ENCODE measurements at regions not wholly inside any gene's neighbourhood (a gene's known extent, or its start where the extent isn't known, plus 50 kb on each side); places are given as distances from the start of the nearest gene placed in this dataset.

DNA sequence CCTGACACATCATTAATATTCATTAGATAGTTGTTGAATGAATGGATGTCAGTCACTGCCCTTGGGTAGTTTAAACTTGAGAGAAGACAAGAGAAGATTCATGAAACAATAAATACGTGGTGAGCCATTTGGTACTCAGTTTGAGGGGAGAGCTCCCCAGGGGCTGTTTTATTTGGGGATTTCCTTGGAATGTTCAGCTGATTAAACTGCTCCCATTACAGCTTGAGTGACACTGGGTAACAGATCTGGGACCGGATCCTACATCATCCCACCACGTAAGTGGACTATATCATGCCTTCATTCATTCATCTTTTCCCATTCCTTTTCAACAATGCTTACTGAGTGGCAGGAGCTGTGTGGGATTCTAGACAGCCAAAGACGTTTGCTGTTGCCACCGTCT lies 162.0 kb downstream of the FAT3 start:
- TF ChIP-seq EZH2 (IDR thresholded peaks at IDR 0.05; ENCODE audit: borderline replicate concordance, low read depth, low read length, severe bottlenecking): no peak
- TF ChIP-seq, protein P1, sequence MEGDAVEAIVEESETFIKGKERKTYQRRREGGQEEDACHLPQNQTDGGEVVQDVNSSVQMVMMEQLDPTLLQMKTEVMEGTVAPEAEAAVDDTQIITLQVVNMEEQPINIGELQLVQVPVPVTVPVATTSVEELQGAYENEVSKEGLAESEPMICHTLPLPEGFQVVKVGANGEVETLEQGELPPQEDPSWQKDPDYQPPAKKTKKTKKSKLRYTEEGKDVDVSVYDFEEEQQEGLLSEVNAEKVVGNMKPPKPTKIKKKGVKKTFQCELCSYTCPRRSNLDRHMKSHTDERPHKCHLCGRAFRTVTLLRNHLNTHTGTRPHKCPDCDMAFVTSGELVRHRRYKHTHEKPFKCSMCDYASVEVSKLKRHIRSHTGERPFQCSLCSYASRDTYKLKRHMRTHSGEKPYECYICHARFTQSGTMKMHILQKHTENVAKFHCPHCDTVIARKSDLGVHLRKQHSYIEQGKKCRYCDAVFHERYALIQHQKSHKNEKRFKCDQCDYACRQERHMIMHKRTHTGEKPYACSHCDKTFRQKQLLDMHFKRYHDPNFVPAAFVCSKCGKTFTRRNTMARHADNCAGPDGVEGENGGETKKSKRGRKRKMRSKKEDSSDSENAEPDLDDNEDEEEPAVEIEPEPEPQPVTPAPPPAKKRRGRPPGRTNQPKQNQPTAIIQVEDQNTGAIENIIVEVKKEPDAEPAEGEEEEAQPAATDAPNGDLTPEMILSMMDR (IDR thresholded peaks at IDR 0.05; ENCODE audit: borderline replicate concordance, extremely low read depth, low read length, poor library complexity, severe bottlenecking): no peak
- no peak overlapping the region for H3K9ac ChIP-seq (ENCODE audit: low read depth, low read length)
- no peak overlapping the region for H3K4me3 ChIP-seq (ENCODE audit: low read depth in 1 of 2, low read length in 2 of 2)
- no peaks in the 10 kb centered on the region for H3K36me3 ChIP-seq (ENCODE audit: insufficient read depth, low read length)
- DNase-seq: no peak
- ATAC-seq (ENCODE audit: insufficient read depth, low read depth): no peak
- H2AFZ ChIP-seq (ENCODE audit: low read depth, low read length): no peak overlapping the region
- H3K27ac ChIP-seq (ENCODE audit: low read length): no peak overlapping the region
- no peak overlapping the region for H3K4me2 ChIP-seq (ENCODE audit: insufficient read depth, low read length)
- H3K9me3 ChIP-seq (ENCODE audit: insufficient read depth, low read length, severe bottlenecking): no peaks in the 10 kb centered on the region
- no peaks in the 10 kb centered on the region for H3K79me2 ChIP-seq (ENCODE audit: insufficient read depth, low read length)
- H4K20me1 ChIP-seq (ENCODE audit: insufficient read depth, low read length): no peaks in the 10 kb centered on the region
- H3K4me1 ChIP-seq (ENCODE audit: insufficient read depth, low read length): no peaks in the 10 kb centered on the region
- H3K27me3 ChIP-seq (ENCODE audit: insufficient read depth, low read length, poor library complexity): no peaks in the 10 kb centered on the region

DNA sequence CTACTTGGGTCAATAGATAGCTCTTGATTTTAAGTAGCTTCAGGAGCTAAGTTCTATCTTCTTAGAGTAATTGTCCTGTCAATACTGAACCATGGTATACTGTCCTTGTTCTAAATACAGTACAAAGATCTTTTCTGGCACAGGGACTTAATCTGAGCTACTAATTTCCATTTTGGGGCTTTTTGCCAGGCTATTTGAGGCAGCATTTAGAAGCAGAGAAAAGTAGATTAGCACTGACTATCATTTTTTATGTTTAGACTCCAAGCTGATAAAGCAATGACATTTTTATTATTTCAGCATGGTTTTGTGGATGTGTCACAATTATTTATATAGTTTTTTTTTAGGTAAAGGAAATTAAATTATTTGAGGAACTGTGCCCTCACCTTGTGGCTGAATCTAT lies 163.2 kb downstream of the FAT3 start:
- ATAC-seq (ENCODE audit: insufficient read depth, low read depth): no peak
- H3K27ac ChIP-seq (ENCODE audit: low read length): no peak overlapping the region
- no peak for TF ChIP-seq EZH2 (IDR thresholded peaks at IDR 0.05; ENCODE audit: borderline replicate concordance, low read depth, low read length, severe bottlenecking)
- TF ChIP-seq, protein P1 (IDR thresholded peaks at IDR 0.05; ENCODE audit: borderline replicate concordance, extremely low read depth, low read length, poor library complexity, severe bottlenecking): no peak
- H3K79me2 ChIP-seq (ENCODE audit: insufficient read depth, low read length): no peaks in the 10 kb centered on the region
- no peak overlapping the region for H2AFZ ChIP-seq (ENCODE audit: low read depth, low read length)
- no peaks in the 10 kb centered on the region for H3K27me3 ChIP-seq (ENCODE audit: insufficient read depth, low read length, poor library complexity)
- no peaks in the 10 kb centered on the region for H3K9me3 ChIP-seq (ENCODE audit: insufficient read depth, low read length, severe bottlenecking)
- H3K4me1 ChIP-seq (ENCODE audit: insufficient read depth, low read length): no peaks in the 10 kb centered on the region
- no peak overlapping the region for H3K4me3 ChIP-seq (ENCODE audit: low read depth in 1 of 2, low read length in 2 of 2)
- H3K9ac ChIP-seq (ENCODE audit: low read depth, low read length): no peak overlapping the region
- no peak overlapping the region for H3K4me2 ChIP-seq (ENCODE audit: insufficient read depth, low read length)
- no peaks in the 10 kb centered on the region for H3K36me3 ChIP-seq (ENCODE audit: insufficient read depth, low read length)
- no peak for DNase-seq
- H4K20me1 ChIP-seq (ENCODE audit: insufficient read depth, low read length): no peaks in the 10 kb centered on the region

DNA sequence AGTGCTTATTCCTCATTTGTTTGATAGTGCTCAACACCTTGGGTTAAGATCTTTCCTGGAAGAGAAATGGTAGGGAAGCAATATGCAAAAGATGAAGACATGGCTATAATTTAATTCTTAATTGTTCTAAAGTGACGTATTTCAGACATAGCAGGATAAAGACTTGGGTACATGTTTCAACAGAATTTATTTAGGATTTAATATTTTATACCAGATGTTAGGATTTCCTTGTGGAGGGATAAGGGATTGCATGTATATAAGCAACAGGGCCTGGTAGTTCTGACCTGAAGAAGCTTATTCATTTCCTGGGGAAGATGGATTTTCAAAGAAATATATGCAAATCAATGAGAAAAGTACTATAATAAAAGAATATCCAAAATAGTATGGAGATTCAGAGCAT lies 163.8 kb downstream of the FAT3 start:
- no peaks in the 10 kb centered on the region for H3K27me3 ChIP-seq (ENCODE audit: insufficient read depth, low read length, poor library complexity)
- TF ChIP-seq, protein P1 (IDR thresholded peaks at IDR 0.05; ENCODE audit: borderline replicate concordance, extremely low read depth, low read length, poor library complexity, severe bottlenecking): peak; percentile 5
- TF ChIP-seq EZH2 (IDR thresholded peaks at IDR 0.05; ENCODE audit: borderline replicate concordance, low read depth, low read length, severe bottlenecking): no peak
- H3K9ac ChIP-seq (ENCODE audit: low read depth, low read length): no peak overlapping the region
- no peak for ATAC-seq (ENCODE audit: insufficient read depth, low read depth)
- no peak overlapping the region for H3K4me3 ChIP-seq (ENCODE audit: low read depth in 1 of 2, low read length in 2 of 2)
- no peak for DNase-seq
- H2AFZ ChIP-seq (ENCODE audit: low read depth, low read length): no peak overlapping the region
- H3K4me1 ChIP-seq (ENCODE audit: insufficient read depth, low read length): no peaks in the 10 kb centered on the region
- no peaks in the 10 kb centered on the region for H3K36me3 ChIP-seq (ENCODE audit: insufficient read depth, low read length)
- no peaks in the 10 kb centered on the region for H3K9me3 ChIP-seq (ENCODE audit: insufficient read depth, low read length, severe bottlenecking)
- no peaks in the 10 kb centered on the region for H3K79me2 ChIP-seq (ENCODE audit: insufficient read depth, low read length)
- H3K4me2 ChIP-seq (ENCODE audit: insufficient read depth, low read length): no peak overlapping the region
- H3K27ac ChIP-seq (ENCODE audit: low read length): no peak overlapping the region
- H4K20me1 ChIP-seq (ENCODE audit: insufficient read depth, low read length): no peaks in the 10 kb centered on the region

DNA sequence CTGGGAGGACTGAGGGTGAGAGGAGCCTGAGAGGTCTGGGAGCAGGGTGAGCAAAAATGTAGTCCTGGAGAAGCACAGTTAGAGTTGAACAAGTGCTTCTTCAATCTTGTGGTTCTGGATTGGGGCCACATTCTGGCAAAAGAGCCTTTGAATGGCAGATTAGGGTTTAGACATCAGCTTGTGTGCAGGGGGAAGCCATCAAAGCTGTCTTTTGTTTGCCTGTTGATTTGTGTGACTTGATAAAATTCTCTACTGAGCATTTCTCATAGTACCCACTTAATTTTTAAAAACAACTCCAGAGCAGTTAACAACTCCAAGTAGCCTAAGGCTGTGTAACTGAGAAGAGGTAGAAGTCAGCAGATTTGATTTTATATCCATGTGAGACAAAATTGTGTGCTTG lies 166.2 kb downstream of the FAT3 start:
- no peaks in the 10 kb centered on the region for H3K27me3 ChIP-seq (ENCODE audit: insufficient read depth, low read length, poor library complexity)
- no peak overlapping the region for H3K9ac ChIP-seq (ENCODE audit: low read depth, low read length)
- DNase-seq (no peak), ATAC-seq (ENCODE audit: insufficient read depth, low read depth) (peak; percentile 31; the same call in 1 of the 3 replicates)
- H3K4me3 ChIP-seq (ENCODE audit: low read depth in 1 of 2, low read length in 2 of 2): no peak overlapping the region
- H4K20me1 ChIP-seq (ENCODE audit: insufficient read depth, low read length): no peaks in the 10 kb centered on the region
- TF ChIP-seq EZH2 (IDR thresholded peaks at IDR 0.05; ENCODE audit: borderline replicate concordance, low read depth, low read length, severe bottlenecking): no peak
- TF ChIP-seq, protein P1 (IDR thresholded peaks at IDR 0.05; ENCODE audit: borderline replicate concordance, extremely low read depth, low read length, poor library complexity, severe bottlenecking): no peak
- H2AFZ ChIP-seq (ENCODE audit: low read depth, low read length): no peak overlapping the region
- H3K4me2 ChIP-seq (ENCODE audit: insufficient read depth, low read length): no peak overlapping the region
- no peaks in the 10 kb centered on the region for H3K9me3 ChIP-seq (ENCODE audit: insufficient read depth, low read length, severe bottlenecking)
- H3K36me3 ChIP-seq (ENCODE audit: insufficient read depth, low read length): no peaks in the 10 kb centered on the region
- no peak overlapping the region for H3K27ac ChIP-seq (ENCODE audit: low read length)
- no peaks in the 10 kb centered on the region for H3K4me1 ChIP-seq (ENCODE audit: insufficient read depth, low read length)
- H3K79me2 ChIP-seq (ENCODE audit: insufficient read depth, low read length): no peaks in the 10 kb centered on the region
